ENCODE measurements at regions not wholly inside any gene's neighbourhood (a gene's known extent, or its start where the extent isn't known, plus 50 kb on each side); places are given as distances from the start of the nearest gene placed in this dataset.

DNA sequence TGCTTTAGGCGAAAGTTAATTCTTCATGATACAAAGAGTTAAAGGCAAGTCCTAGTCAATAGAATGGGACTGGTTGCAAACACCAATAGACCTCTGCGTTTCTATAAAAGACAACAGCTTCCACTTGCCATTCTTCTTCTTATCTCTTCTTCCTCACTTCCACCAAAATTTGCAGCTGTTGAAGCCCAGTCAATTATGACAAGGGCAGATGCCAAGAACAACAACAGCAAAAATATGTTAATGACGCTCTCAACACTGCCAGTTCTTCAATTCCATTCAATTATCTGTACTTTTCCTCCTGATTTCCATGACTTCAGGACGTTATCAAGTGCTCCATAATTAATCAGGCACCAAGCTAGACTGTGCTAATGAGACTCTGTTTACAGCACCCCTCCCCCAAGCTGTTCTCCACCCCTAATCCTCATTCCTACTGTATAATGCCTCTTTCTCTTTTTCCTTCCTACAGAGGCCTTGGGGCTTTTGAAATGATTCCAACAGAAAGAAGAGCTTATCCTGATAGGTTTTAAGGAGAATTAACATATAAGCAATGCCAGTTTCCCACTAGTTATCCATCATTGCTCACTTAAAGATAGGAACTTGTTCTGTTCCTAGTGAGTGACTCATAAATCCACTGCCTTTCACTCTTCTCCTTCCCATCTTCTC is 1160.5 kb downstream of the IGSF11 start:
- no peaks in the 10 kb centered on the region for H3K9me3 ChIP-seq (ENCODE audit: low read depth, low read length)
- H3K4me3 ChIP-seq (ENCODE audit: low read length), result no peak overlapping the region
- no peaks in the 10 kb centered on the region for H3K27me3 ChIP-seq (ENCODE audit: insufficient read depth, low read length)
- no peaks in the 10 kb centered on the region for H3K4me1 ChIP-seq (ENCODE audit: insufficient read depth, low read length)

DNA sequence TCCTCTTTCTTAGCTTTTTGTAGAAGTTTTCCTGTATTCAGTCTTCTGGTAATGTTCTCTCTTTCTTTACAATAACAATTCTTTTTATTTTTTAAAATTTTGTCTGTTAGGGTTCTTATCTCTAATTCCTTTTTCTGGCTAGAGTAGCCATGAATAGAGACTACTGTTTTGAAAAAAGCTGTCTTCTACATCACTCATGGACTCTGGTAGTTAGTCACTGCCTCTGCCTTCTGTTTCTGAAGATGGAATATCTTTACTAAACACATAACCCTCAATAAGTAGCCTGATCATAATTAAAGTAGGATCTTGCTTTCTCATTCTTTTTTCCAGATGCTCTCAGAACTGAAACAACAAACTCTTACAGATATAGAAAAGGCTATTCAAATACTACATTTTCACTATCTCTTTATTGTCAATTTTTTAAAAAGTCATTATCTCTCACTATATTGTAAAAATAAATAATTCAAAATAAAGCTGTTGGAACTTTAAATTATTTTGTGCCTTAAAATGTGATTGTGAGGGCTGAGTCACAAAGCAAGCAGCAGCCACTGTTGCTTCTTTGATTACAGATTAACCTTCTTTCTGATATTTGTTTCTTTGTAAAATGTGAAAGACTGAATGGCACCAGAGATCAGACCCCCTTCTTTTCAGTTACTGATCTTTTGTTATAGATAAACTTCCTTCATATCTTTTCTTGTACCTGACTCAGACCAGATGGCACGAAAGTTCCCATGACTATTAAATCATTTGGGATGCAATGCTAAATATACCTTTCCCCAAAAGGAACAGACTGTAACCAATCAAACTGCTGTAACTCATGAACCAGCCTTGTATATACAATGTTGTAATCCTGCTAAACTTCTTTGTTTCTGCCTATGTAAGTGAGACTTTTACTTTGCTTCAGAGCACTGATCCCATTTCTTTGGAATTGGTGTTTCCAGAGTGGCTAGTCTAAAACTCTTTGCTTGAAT is 1159.5 kb downstream of the IGSF11 start:
- no peaks in the 10 kb centered on the region for H3K9me3 ChIP-seq (ENCODE audit: low read depth, low read length)
- no peaks in the 10 kb centered on the region for H3K4me1 ChIP-seq (ENCODE audit: insufficient read depth, low read length)

DNA sequence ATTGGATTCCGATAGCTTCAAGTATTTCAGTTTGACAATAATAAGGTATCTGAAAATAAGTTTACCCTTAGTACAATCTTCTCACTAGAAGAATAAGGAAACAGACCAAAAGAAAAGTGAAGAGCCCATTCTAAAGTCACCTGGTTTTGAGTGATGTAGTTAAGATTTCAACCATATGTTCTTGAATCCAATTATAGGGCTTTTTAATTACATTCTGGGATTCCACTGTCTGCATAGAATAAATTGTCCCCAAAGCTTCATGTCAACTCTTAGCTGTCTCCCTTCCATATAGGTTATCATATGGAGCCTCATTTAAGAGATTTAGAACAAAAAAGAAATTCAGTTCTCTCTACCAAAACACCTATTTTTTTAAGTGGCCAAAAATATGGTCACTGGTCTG is 1158.8 kb downstream of the IGSF11 start:
- no peaks in the 10 kb centered on the region for H3K27me3 ChIP-seq (ENCODE audit: insufficient read depth, low read length)
- no peak overlapping the region for H3K4me3 ChIP-seq (ENCODE audit: low read length)
- no peaks in the 10 kb centered on the region for H3K9me3 ChIP-seq (ENCODE audit: low read depth, low read length)
- H3K4me1 ChIP-seq (ENCODE audit: insufficient read depth, low read length), result no peaks in the 10 kb centered on the region

More for the DNA sequence above, 1159.5 kb downstream of the IGSF11 start:
- H3K27me3 ChIP-seq (ENCODE audit: insufficient read depth, low read length), result no peaks in the 10 kb centered on the region
- no peak overlapping the region for H3K4me3 ChIP-seq (ENCODE audit: low read length)

DNA sequence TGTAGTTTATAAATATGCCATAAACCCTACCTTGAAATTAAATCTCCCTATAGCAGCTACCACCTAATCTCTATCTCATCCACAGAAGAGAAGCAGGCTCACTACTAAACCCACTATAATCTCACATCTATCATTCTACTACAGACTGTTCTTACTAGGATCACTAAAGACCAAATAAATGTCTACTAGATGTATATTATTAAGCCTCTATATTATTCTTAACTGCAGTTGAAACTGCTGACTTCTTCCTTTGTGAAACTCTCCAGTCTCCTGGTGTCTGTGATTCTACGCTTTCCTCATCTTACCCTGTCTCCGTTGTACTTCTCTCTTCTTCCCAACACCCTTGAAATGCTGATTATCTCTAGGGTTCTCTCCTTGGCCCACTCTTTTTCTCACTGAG is 1154.0 kb downstream of the IGSF11 start:
- Histone ChIP-seq H3K9me3 (ENCODE audit: low read depth, low read length) (no peaks in the 10 kb centered on the region), H3K4me3 (ENCODE audit: low read length) (no peak overlapping the region), H3K4me1 (ENCODE audit: insufficient read depth, low read length) (no peaks in the 10 kb centered on the region), H3K27me3 (ENCODE audit: insufficient read depth, low read length) (no peaks in the 10 kb centered on the region)

DNA sequence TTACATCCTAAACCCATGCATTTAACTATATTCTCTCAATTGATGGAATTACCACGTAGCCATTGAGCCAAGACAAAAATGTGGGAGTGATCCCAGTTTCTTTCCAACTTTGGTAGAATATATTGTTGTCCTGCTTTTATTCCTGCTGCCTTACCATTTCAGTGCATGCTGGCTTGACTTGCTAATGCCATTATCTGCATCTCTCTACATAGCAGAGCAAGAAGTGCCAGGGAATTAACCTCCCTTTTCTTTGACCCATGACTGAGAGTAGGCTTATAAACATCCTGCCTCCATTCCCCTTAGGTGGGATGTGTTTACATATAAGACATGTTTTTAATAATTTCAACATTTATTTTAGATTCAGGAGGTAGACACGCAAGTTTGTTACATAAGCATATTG is 1153.4 kb downstream of the IGSF11 start:
- Histone ChIP-seq H3K4me1 (ENCODE audit: insufficient read depth, low read length) (no peaks in the 10 kb centered on the region), H3K4me3 (ENCODE audit: low read length) (no peak overlapping the region), H3K27me3 (ENCODE audit: insufficient read depth, low read length) (no peaks in the 10 kb centered on the region), H3K9me3 (ENCODE audit: low read depth, low read length) (no peaks in the 10 kb centered on the region)

DNA sequence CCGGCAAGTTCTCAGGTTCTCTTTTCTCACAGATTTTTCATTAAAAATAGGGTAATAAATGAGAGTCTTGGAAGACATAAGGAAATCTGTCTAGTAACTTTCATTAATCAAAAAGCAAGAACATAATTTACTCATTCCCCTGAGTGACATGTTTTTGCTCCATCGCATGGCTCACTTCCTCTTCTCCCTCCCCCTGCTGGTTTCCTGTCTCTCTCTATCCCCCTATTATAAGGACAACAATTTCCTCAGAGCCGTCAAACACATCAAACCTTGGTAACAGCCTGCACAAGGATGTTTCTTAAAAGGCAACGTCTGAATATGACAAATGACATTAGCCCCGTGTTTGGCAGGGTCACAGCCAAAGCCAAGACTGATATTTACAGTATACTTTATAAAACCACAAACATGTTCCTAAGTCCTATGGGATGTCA is 1149.6 kb downstream of the IGSF11 start:
- H3K4me3 ChIP-seq (ENCODE audit: low read length), result no peak overlapping the region
- H3K9me3 ChIP-seq (ENCODE audit: low read depth, low read length), result no peaks in the 10 kb centered on the region
- no peaks in the 10 kb centered on the region for H3K27me3 ChIP-seq (ENCODE audit: insufficient read depth, low read length)
- no peaks in the 10 kb centered on the region for H3K4me1 ChIP-seq (ENCODE audit: insufficient read depth, low read length)

DNA sequence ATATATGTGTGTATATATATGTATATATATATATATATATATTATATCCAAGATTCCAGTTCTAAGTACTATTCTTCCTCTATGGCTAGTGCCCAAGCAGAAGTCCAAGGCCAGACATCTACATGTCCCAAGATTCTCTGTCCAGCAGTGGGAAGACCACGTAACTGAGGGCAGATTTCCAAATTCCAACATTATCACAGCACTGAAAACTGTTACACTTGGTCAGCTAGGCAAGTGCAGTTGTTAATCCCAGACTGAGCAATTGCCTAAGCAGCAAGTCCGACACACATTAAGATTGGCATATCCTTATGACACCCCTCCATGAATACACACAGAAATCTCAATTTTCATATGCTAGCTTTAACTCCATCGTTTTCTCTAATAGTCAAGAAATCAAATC is 1148.5 kb downstream of the IGSF11 start:
- no peaks in the 10 kb centered on the region for H3K4me1 ChIP-seq (ENCODE audit: insufficient read depth, low read length)
- no peaks in the 10 kb centered on the region for H3K27me3 ChIP-seq (ENCODE audit: insufficient read depth, low read length)
- no peak overlapping the region for H3K4me3 ChIP-seq (ENCODE audit: low read length)
- H3K9me3 ChIP-seq (ENCODE audit: low read depth, low read length), result no peaks in the 10 kb centered on the region

DNA sequence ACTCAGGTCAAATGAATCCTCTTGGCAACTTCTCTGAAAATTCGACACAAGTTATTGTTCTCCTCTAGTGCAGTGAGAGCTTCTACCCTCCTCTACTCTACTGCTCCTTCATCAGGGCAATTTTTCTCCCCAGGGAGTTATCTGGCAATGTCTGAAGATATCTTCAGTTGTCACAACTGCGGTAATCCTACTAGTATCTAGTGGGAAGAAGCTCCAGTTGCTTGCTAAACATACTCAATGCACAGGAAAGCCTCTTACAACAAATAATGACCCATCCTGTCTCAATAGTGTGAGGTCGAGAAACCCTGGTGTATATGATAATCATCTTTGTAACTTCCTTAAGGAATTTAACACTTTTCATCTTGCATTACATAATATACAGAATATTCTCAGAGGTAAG is 1147.6 kb downstream of the IGSF11 start:
- Histone ChIP-seq H3K4me1 (ENCODE audit: insufficient read depth, low read length) (no peaks in the 10 kb centered on the region), H3K4me3 (ENCODE audit: low read length) (no peak overlapping the region), H3K27me3 (ENCODE audit: insufficient read depth, low read length) (no peaks in the 10 kb centered on the region), H3K9me3 (ENCODE audit: low read depth, low read length) (no peaks in the 10 kb centered on the region)

DNA sequence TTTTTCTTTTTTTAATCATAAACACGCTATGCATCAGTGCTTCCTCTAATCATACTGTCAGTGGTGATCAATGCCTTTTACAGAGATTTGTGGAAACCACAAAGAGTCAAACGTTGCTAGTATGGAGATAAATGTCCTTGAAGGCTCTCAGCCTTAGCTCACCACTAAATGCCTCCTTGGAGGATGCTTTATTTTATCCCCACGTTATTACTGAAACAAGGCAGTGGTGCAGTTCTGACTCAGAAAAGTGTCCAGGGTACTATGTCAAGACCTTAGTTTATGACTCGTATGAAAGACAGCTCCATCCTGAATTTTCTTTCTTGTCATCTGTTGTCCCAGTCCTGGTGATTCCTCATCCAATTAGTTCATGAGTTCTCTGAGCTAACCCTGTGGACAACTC is 1146.7 kb downstream of the IGSF11 start:
- Histone ChIP-seq H3K4me3 (ENCODE audit: low read length) (no peak overlapping the region), H3K27me3 (ENCODE audit: insufficient read depth, low read length) (no peaks in the 10 kb centered on the region)

DNA sequence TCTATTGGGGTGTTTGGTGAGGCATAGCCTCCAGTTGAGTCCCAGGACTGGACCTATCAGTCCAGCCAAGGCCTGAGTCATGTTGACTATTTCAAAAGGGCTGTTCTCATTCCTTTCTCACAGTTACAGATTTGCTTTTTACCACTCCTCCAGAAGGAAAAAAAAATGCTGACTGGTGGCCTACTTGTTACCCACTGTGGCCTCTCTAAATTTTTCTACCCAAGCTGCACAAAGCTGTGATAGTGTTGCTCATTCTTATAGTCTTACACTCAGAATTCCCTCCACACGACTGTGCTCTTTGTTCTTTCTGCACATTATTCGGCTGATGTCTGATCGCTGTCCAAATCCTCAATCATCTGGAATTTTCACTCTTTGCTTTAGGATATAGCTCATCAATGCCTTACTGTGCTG is 1142.2 kb downstream of the IGSF11 start:
- Histone ChIP-seq H3K9me3 (ENCODE audit: low read depth, low read length) (no peaks in the 10 kb centered on the region), H3K4me1 (ENCODE audit: insufficient read depth, low read length) (no peaks in the 10 kb centered on the region), H3K27me3 (ENCODE audit: insufficient read depth, low read length) (no peaks in the 10 kb centered on the region), H3K4me3 (ENCODE audit: low read length) (no peak overlapping the region)

More for the DNA sequence above, 1146.7 kb downstream of the IGSF11 start:
- Histone ChIP-seq H3K9me3 (ENCODE audit: low read depth, low read length) (no peaks in the 10 kb centered on the region), H3K4me1 (ENCODE audit: insufficient read depth, low read length) (no peaks in the 10 kb centered on the region)

DNA sequence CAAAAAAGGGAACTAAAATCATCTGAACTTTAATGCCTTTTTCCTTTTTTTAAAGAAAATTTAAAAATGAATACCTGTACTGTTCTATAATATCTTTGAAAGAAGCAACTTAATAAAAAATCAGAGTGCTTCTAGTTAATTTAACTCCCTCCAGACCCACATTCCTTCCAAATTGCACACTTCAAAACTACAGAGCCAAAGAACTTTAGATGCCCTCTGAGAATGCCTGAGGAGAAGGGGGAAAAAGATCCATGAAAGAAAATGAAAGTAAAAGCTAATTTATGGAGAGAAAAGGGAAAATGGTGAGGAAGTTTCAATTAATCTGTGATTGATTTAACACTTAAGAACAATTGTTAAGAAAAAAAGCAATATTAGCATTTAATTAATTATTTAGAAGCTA is 1141.6 kb downstream of the IGSF11 start:
- H3K4me3 ChIP-seq (ENCODE audit: low read length), result no peak overlapping the region
- H3K9me3 ChIP-seq (ENCODE audit: low read depth, low read length), result no peaks in the 10 kb centered on the region
- H3K27me3 ChIP-seq (ENCODE audit: insufficient read depth, low read length), result no peaks in the 10 kb centered on the region
- no peaks in the 10 kb centered on the region for H3K4me1 ChIP-seq (ENCODE audit: insufficient read depth, low read length)

DNA sequence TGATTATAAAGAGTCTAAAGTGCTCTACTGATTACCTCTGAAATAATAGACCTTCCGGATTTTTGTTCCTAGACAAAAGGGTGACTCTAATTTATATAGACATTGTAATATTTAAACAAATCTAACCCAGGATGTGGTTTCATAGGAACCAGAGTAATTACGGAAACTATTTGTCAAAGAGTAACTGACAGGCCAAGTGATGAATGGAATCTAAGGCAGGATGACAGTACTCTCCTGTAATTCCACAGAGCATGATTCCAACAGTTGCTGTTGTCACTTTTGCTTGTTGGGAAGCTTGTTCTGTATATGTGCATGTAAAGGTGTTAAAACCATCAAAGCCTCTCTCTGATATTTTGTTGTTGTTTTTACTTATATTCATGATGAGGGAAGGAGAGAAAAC is 1141.0 kb downstream of the IGSF11 start:
- no peaks in the 10 kb centered on the region for H3K9me3 ChIP-seq (ENCODE audit: low read depth, low read length)
- no peaks in the 10 kb centered on the region for H3K4me1 ChIP-seq (ENCODE audit: insufficient read depth, low read length)
- no peak overlapping the region for H3K4me3 ChIP-seq (ENCODE audit: low read length)
- no peaks in the 10 kb centered on the region for H3K27me3 ChIP-seq (ENCODE audit: insufficient read depth, low read length)

DNA sequence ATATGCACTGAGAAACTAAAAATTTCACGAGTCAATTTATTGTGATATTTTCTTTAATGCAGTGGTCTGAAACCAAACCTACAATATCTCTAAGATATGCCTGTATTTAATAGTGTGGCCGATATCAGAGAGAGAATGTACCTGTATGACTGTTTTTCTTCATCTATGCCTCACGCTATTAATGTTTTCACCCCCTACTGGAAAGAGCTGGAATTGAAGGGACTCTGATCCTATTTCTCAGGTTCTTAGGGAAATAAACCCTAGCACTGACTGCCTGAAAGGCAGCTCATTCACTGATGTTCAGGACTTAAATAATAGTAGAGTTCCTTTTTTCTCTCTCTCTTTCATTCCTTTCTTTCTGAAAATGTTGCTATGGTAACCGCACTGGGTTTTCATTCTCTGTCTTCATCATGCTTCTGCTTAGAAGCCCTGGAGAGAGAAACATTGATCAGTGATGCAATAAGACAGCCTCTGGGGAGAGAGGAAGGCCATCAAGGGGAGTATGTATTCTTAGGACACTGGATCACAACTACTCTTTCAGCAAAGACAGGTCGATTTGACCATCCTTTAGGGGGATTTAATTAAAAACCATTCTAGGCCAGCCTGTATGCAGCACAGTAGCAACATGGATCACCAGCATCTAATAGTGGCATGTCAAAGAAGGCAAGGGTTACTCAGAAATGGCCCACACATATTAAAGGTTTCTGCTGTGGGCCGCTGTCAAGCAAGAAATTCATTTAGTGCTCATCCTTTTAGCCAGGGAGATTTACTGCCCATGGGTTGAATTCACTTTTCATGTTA is 1135.7 kb downstream of the IGSF11 start:
- Histone ChIP-seq H3K4me3 (ENCODE audit: low read length) (no peak overlapping the region), H3K9me3 (ENCODE audit: low read depth, low read length) (no peaks in the 10 kb centered on the region), H3K27me3 (ENCODE audit: insufficient read depth, low read length) (no peaks in the 10 kb centered on the region), H3K4me1 (ENCODE audit: insufficient read depth, low read length) (no peaks in the 10 kb centered on the region)

DNA sequence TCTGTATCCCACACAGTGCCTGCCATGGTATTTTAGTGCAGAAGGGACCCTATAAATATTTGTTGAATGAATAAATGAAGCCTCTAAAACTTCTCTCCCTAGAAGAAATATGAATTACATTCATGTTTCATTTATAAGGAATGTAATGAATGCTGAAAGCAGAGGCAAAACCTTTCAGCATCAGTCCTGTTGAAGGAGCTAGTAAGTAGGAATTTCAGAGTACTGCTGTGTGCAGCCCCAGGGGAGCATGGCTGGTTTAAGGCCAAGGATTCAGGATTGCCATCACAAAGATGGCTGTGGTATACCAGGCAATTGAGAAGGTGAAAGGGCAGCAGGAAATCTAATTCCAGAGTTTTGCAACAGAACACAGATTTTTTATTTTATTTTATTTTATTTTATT is 1131.4 kb downstream of the IGSF11 start:
- Histone ChIP-seq H3K9me3 (ENCODE audit: low read depth, low read length) (no peaks in the 10 kb centered on the region), H3K4me1 (ENCODE audit: insufficient read depth, low read length) (no peaks in the 10 kb centered on the region), H3K27me3 (ENCODE audit: insufficient read depth, low read length) (no peaks in the 10 kb centered on the region), H3K4me3 (ENCODE audit: low read length) (no peak overlapping the region)

Measured in mononuclear cell (primary cell).